CD4-positive, alpha-beta T cell treated with Interleukin-17A for 1 hour (primary cell): ENCODE measurements at regions not wholly inside any gene's neighbourhood (a gene's known extent, or its start where the extent isn't known, plus 50 kb on each side); places are given as distances from the start of the nearest gene placed in this dataset.
"Not testable (repeated sequence)": the region's sequence is repeated elsewhere in the genome, so short reads cannot be mapped to it uniquely, and the experiment has no call there.

Experiments used
- DNase-seq: peaks from one replicate; pipeline ENCODE4 v3.0.0-alpha.2; 2020

DNA sequence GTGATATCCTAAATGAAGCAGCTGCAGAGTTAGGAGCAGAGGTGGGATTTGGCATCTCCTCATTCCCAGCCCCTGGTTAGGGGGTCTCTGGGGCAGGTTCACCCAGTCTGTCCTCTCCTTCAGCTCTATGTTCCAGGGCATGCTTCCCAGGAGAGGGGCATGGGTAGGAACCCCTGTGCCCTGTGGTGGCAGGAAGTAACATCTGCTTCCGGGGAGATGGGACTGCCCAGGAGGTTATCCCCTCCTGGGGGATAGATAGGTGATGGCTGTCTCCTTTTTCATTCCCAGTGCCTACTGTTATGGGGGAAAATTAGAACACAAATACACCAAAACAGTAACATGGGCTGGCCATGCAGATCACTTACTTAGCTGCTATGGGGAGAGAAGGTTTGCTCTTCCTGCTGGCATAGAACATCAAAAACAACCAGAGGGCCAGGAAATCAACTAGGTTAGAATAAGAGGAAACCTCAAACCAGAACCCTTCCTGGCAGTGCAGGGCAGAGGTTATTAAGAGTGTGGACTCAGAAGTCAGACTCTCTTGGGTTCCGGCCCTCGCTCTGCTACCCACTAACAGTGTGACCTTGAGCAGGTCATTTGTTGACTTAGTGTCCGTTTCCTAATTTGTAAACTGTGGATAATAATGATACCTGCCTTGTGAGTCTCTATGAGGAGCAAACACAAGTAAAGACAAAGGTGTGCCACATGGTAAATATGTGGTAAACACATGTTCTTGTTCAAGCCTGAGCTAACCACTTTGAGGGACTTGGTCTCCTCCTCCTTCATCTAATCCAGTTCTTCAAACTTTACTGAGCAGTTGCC, 157.8 kb upstream of the JUN start:
- DNase-seq = peak; percentile 73

DNA sequence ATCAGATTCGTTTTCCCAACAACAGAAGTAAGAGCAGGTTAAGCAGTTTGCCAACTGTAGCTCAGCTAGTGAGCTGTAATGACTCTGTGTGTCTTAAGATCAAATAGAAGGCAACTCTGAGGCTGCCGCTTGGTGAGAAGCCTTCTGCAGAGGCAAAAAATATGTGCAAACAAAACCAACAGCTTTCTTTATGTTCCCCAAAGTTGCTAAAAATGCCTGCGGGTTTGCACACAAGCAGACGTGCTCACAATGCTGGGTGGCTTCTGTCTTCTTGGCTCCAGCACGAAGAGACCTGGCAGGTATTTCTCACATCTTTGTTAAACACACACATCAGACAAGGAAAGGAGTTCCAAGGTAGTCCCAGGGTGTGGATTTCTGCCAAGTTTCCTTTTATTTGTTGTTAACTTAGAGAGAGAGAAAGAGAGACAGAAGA, 158.9 kb upstream of the JUN start:
- peak; percentile 23 for DNase-seq

- no peak for DNase-seq
These were observed 159.9 kb upstream of the JUN start for GRCh38 chr1:58943776-58944175.

DNA sequence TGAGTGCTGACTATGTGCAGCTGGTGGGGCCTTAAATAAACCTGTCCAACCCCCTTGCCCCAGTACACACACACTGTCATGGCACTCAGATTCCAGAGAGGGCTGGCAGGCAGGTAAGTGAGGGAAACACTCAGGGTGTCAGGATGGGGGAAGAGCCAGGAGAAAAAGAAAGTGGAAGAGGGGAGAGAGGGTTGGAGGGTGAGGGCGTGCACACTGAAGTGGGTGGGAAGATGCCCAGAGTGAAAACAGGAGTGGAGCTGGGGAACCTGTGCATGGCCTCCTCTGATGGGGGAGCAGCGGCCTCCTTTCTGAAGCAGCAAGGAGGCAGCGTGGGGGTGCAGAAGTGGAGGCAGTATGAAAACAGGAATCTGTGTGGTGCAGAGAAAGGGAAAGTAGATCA, 160.6 kb upstream of the JUN start:
- DNase-seq = no peak

DNA sequence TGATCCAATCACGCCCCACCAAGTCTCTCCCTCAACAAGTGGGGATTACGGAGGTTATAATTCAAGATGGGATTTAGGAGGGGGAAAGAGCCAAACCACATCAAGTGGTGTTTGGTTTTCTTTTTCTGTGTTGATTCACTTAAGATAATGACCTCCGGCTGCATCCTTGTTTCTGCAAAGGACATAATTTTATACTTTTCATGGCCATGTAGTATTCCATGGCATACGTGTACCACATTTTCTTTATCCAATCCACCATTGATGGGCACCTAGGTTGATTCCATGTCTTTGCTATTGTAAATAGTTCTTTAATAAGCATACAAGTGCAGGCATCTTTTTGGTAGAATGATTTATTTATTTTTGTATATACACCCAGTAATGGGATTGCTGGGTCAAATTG, 162.5 kb upstream of the JUN start:
- DNase-seq = no peak

- DNase-seq = no peak
These were observed 164.8 kb upstream of the JUN start for GRCh38 chr1:58948671-58949070.

DNA sequence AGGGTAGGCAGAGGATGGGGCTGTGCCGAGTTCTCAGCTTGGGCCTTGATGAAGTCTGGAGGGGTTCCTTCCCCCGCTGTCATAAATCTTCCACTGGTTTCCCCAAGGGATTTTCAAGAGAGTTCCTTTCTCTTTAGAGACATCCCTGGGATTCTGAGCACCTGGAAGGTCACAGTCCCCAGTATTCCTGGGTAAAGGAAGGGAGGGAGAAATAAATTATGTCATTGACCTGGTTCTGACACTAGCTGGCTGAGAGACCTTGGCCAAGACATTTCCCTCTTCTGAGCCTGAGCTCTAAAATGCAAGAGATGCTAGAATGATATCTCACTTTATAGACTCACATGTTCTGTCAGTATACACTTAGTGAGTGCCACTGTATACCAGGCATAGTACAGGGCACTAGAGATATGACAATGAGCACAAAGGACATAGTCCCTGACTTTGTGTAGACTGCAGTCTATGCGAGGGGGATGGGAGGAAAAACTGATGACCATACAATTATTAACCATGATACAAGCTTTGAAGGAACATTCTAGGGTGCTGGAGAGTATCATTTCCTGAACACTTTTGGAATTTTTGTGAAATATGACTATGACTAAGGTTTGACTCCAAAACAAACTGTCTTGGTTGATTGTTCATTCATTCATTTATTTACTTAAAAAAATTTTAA, 165.8 kb upstream of the JUN start:
- no peak for DNase-seq

- no peak for DNase-seq
These were observed 167.1 kb upstream of the JUN start for GRCh38 chr1:58950897-58951296.

- not testable (repeated sequence) for DNase-seq
These were observed 170.1 kb upstream of the JUN start for GRCh38 chr1:58953951-58954350.

- DNase-seq = not testable (repeated sequence)
These were observed 179.4 kb upstream of the JUN start for GRCh38 chr1:58963287-58963686.

GRCh38 chr1:58964428-58964827, 180.6 kb upstream of the JUN start:
- no peak for DNase-seq

- DNase-seq = no peak
These were observed 181.0 kb upstream of the JUN start for GRCh38 chr1:58964880-58965279.

- DNase-seq = no peak
These were observed 182.5 kb upstream of the JUN start for GRCh38 chr1:58966103-58966916.

DNA sequence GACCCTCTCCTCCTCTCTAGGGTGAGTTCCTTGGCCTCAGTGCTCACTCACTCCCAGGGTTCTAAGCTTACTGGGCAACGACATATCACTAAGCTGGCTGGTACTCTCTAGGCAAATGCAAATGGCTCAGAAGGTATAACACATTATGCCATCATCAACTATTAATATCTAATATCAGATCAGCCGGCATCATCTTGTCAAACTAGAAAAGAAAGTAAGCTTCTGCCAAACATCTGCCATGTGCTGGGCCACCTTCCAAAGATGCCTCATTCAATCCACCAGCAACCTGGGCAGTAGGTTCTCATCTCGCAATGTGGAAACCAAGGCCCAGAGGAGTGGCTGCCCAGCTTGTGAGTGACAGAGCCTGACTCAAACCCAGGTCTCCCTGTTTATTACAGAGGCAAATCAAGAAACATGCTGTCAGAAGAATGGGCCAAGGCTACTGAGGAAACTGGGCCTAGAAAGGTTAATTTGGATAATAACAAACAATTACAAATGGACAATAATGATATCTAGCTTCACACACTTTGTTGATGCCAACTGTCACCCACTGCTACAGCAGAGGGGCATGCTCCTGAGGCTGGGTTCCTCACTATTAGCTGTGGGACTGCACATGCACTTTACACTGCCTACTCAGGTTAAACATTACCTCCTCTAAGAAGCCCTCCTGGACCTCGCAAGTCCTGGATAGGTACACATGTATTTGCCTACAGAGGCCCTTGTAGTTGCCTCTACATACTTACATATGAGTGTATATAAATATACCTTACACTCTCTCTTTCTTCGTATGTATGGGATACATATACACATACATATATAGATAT, 183.3 kb upstream of the JUN start:
- no peak for DNase-seq

GRCh38 chr1:58968360-58968952, 184.6 kb upstream of the JUN start:
- DNase-seq = peak; percentile 29

- not testable (repeated sequence) for DNase-seq
These were observed 185.3 kb upstream of the JUN start for GRCh38 chr1:58969176-58969575.

DNA sequence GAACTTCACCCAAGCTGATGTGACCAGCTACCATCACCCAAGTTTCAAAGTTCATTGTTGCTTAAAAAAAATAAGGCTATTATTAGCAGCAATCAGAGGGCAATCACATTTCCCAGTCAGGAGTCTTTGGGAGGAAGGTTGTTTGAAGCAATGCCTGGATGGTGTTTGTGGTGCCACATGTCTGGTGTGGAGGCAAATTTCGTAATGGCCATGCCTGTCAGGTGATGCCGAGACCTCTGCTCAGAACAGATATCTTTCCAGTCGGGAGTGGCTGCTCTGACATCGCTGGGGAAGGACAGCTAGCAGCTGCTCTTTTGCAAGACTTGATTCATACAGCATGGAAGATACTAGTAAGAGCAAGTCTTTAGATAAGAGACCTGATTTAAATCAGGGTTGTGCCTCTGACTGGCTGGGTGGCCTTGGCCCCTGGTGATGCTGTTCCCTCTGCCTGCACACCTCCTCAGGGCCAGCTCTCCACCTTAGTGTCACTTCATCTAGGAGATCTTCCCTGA, 187.8 kb upstream of the JUN start:
- DNase-seq = no peak

DNA sequence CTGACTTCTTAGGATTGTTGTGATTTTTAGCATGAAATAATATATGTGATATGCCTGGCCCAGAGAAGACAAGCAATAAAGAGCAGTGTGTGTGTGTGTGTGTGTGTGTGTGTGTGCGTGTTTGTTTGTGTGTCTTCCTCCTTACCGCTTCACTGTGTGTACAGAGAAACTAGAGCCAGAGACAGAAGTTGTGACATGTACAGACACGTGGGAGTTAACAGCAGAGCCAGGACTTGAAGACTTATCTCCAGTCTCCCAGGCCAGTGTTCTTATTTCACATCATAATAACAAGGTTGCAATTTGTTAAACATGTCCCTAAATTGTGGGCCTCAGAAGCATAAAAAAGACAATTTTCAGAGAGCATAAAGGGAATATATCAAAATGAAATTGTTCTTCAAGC, 192.0 kb upstream of the JUN start:
- DNase-seq = no peak

DNA sequence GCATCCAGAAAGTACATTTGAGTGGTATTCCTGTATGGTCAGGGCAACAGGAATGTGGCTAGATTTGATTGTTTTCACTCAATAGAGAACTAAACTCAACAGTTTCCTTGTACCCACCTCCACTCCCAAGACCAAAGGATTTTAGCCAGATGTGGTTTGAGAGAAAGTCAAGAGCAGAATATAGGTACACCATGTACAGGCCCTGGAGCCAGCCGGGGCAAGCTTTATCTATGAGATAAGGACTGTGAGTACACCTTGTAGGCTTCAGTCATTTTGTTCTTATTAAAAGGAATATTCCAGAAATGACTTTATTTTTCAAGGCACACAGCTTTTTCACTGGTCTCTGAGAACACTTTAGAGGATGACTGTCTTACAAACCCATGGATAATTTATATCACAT, 192.4 kb upstream of the JUN start:
- no peak for DNase-seq

GRCh38 chr1:58977598-58977997, 193.8 kb upstream of the JUN start:
- no peak for DNase-seq

DNA sequence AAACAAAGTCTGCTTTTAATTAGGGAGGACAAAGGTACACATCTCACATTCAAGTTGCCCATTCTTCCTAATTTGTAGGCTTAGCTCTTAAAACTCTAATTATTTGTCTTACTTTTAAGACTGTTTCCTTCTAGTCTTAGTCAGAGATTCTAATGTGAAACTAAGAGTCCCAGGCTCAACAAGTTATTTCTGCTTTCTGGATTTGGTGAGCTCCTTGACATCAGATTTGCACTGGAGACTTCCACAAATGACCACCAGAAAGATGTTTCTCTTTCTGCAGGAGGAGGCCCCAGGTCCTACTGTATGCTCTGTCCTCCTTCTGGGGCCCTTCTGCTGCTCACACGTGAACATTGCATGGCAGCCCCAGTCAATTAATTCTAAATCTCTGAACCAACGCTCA, 194.2 kb upstream of the JUN start:
- DNase-seq = no peak

DNA sequence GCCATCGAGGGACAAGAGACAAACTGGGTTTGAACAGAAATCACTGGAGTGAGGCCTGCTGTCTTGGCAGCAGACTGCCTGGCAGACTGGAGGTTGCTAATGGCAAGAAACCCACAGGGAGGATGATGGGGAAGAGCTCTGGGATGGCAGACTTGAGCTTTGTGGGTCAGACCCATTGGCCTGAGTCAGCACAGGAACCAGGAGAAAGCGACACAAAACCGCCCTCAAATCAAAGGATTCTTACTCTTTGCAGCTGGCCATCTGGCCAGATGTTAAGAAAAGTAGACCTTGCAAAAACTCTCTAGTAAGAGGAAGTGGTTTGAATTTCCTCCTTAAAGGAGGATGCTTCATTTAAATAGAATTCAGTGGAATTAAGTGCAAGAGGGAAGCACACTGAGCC, 195.2 kb upstream of the JUN start:
- DNase-seq = no peak
